Activated naive CD8-positive, alpha-beta T cell (primary cell): ENCODE measurements at regions not wholly inside any gene's neighbourhood (a gene's known extent, or its start where the extent isn't known, plus 50 kb on each side); places are given as distances from the start of the nearest gene placed in this dataset.

Source experiments
- H3K27ac Mint-ChIP-seq: one replicate; pipeline ENCODE4 v1.8.0; 2021; ENCODE audit warnings: mixed read lengths
- H3K27me3 Mint-ChIP-seq: one replicate; pipeline ENCODE4 v1.8.0; 2021; ENCODE audit warnings: mixed read lengths
- H3K36me3 Mint-ChIP-seq: one replicate; pipeline ENCODE4 v1.8.0; 2021; ENCODE audit warnings: mixed read lengths
- H3K4me1 Mint-ChIP-seq: one replicate; pipeline ENCODE4 v1.8.0; 2021; ENCODE audit warnings: low read depth, mixed read lengths
- H3K4me3 Mint-ChIP-seq: one replicate; pipeline ENCODE4 v1.8.0; 2021; ENCODE audit warnings: mild to moderate bottlenecking, mixed read lengths
- H3K9me3 Mint-ChIP-seq: one replicate; pipeline ENCODE4 v1.8.0; 2021; ENCODE audit warnings: low read depth, mixed read lengths

DNA sequence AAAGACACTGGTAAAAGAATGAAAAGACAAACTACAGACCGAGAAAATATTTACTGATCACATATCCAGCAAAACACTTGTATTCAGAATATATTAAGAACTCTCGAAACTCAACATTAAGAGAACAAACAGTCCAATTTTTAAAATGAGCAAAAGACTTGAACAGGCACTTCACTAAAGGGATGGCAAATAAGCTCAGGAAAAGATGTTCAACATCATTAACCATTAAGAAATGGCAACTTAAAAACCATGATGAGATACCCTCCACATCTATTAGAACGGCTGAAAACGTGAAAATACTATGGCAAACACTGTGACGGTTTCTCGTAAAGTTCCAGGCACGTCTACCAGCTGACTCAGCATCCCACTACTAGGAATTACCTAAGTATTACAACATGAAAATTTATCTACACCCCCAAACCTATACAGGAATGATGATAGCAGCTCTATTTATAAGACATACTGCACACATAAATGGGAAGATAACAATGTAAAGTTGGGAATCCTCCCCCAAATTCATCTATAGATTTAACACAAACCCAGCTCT lies 86.1 kb upstream of the PROK2 start:
- peaks cover 2% of the 10 kb centered on the region for H3K27me3 Mint-ChIP-seq
- no peaks in the 10 kb centered on the region for H3K36me3 Mint-ChIP-seq
- peaks cover 20% of the 10 kb centered on the region for H3K4me1 Mint-ChIP-seq
- H3K27ac Mint-ChIP-seq, result no peak overlapping the region
- no peaks in the 10 kb centered on the region for H3K9me3 Mint-ChIP-seq
- no peak overlapping the region for H3K4me3 Mint-ChIP-seq

DNA sequence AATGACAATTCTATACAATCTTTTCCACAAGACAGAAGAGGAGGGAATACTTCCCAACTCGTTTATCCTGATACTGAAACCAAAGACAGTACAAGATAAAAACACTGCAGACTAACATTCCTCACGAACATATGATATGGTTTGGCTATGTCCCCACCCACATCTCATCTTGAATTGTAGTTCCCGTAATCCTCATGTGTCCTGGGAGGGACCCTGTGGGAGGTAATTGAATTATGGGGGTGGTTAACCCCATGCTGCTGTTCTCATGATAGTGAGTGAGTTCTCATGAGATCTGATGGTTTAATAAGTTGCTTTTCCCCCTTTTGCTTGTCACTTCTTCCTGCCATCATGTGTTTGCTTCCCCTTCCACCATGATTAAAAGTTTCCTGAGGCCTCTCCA lies 83.9 kb upstream of the PROK2 start:
- Mint-ChIP-seq H3K4me1 (peaks cover 9% of the 10 kb centered on the region), H3K4me3 (no peak overlapping the region), H3K36me3 (no peaks in the 10 kb centered on the region), H3K9me3 (no peaks in the 10 kb centered on the region), H3K27ac (no peak overlapping the region), H3K27me3 (peaks cover 5% of the 10 kb centered on the region)

- Mint-ChIP-seq H3K4me1 (no peaks in the 10 kb centered on the region), H3K27me3 (peaks cover 18% of the 10 kb centered on the region), H3K9me3 (no peaks in the 10 kb centered on the region), H3K36me3 (peaks cover 2% of the 10 kb centered on the region), H3K27ac (no peak overlapping the region), H3K4me3 (no peak overlapping the region)
These were observed 80.8 kb upstream of the PROK2 start for GRCh38 chr3:71865727-71866126.

DNA sequence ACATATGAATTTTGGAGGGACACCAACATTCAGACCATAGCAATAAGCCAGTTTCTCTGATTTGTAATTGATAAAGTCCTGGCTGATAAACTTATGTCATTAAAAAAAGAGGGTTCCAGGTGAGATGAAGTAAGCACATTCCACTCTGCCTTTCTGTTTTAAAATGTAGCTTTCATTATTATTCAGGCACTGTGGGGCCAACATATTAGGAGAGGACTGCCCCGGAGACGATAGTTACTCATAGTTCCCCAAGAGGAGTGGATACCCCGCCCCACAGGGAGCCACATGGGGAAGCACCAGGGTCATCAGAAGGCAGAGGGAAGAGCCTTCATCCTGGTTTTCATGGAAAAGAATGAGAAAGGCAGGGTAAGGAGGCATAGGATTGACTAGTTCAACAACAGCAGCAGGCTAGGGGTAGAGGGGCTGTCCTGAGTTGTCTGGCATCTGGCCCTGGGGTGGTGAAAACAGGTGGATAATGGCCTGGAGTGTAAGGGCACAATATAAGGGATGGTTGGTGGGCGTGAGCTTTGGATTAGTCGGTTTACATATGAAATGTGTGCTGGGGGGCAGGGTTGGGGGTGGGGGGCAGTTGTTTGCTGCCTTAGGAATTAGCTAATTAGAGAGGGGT lies 78.7 kb upstream of the PROK2 start:
- Mint-ChIP-seq H3K27ac (no peak overlapping the region), H3K27me3 (peaks cover 21% of the 10 kb centered on the region), H3K36me3 (peaks cover 2% of the 10 kb centered on the region), H3K9me3 (no peaks in the 10 kb centered on the region), H3K4me1 (peaks cover 6% of the 10 kb centered on the region), H3K4me3 (no peak overlapping the region)

DNA sequence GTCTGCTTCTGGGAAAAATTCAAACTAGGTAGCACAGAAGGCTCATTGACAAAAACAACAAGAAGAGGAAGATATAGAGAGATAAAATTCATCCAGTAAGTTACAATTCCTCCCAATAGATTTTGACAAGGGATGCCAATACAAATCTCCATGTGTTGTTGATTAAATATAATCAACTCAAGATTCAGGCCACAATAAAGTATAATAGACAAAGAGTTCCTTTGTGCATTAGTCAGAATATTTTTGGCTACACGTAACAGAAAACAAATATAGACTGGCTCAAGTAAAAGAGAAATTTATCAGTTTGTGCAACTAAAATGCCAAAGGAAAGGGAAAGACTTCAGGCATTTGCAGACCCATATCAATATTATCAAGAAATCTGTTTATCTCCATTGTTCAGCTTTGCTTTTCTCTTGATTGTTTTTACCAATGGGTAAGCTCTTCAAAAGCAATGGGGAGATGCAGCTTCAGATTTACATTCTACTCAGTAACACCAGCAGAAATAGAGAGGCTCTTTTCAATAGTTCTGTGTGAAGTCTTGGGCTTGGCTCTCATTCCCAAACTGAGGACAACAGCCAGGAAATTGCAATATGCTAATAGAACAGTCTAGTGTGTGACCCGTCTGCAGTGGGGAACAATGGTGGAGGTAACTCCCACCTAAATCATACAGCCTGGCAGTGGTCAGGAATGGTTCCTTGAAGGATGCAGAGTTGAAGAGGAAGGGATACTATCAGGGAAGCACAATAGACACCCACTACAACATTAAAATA lies 77.6 kb upstream of the PROK2 start:
- Mint-ChIP-seq H3K4me3 (no peak overlapping the region), H3K27ac (no peak overlapping the region), H3K9me3 (no peaks in the 10 kb centered on the region), H3K4me1 (peaks cover 6% of the 10 kb centered on the region), H3K36me3 (peaks cover 2% of the 10 kb centered on the region), H3K27me3 (peaks cover 21% of the 10 kb centered on the region)

GRCh38 chr3:71859123-71859519 lies 74.2 kb upstream of the PROK2 start:
- no peaks in the 10 kb centered on the region for H3K9me3 Mint-ChIP-seq
- no peak overlapping the region for H3K27ac Mint-ChIP-seq
- H3K36me3 Mint-ChIP-seq, result peaks cover 2% of the 10 kb centered on the region
- H3K4me1 Mint-ChIP-seq, result peaks cover 6% of the 10 kb centered on the region
- peaks cover 16% of the 10 kb centered on the region for H3K27me3 Mint-ChIP-seq
- H3K4me3 Mint-ChIP-seq, result no peak overlapping the region

GRCh38 chr3:71858503-71859122 lies 73.7 kb upstream of the PROK2 start:
- Mint-ChIP-seq H3K4me3 (no peak overlapping the region), H3K4me1 (peaks cover 6% of the 10 kb centered on the region), H3K9me3 (no peaks in the 10 kb centered on the region), H3K36me3 (peaks cover 2% of the 10 kb centered on the region), H3K27ac (no peak overlapping the region), H3K27me3 (peaks cover 13% of the 10 kb centered on the region)

GRCh38 chr3:71857956-71858355 lies 73.0 kb upstream of the PROK2 start:
- Mint-ChIP-seq H3K27me3 (peaks cover 12% of the 10 kb centered on the region), H3K27ac (no peak overlapping the region), H3K4me1 (peaks cover 6% of the 10 kb centered on the region), H3K36me3 (peaks cover 2% of the 10 kb centered on the region), H3K4me3 (no peak overlapping the region), H3K9me3 (no peaks in the 10 kb centered on the region)

GRCh38 chr3:71854706-71855105 lies 69.8 kb upstream of the PROK2 start:
- Mint-ChIP-seq H3K36me3 (no peaks in the 10 kb centered on the region), H3K4me1 (peaks cover 6% of the 10 kb centered on the region), H3K27ac (no peak overlapping the region), H3K9me3 (no peaks in the 10 kb centered on the region), H3K27me3 (no peaks in the 10 kb centered on the region), H3K4me3 (no peak overlapping the region)

DNA sequence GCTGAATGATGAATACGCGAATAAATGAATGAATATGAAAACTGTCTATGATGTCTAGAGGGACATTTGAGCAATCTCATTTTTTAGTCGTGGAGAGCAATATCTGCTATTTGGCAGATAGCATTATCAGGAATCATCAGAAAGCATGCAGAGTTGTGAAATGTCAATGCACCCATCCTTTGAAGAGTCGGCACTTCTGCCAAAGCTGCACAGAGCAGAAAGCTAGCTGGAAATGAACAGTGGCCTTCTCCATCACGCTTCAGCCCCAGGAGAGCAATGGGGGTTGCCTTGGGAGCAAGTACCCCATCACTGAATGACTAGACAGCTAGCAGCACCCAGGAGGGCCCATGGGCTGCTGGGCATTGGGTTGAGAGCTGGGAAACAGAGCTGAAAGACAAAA lies 69.1 kb upstream of the PROK2 start:
- no peaks in the 10 kb centered on the region for H3K36me3 Mint-ChIP-seq
- H3K9me3 Mint-ChIP-seq, result no peaks in the 10 kb centered on the region
- H3K27me3 Mint-ChIP-seq, result no peaks in the 10 kb centered on the region
- no peak overlapping the region for H3K4me3 Mint-ChIP-seq
- no peak overlapping the region for H3K27ac Mint-ChIP-seq
- peaks cover 3% of the 10 kb centered on the region for H3K4me1 Mint-ChIP-seq

GRCh38 chr3:71851878-71852277 lies 66.9 kb upstream of the PROK2 start:
- Mint-ChIP-seq H3K27me3 (no peaks in the 10 kb centered on the region), H3K9me3 (no peaks in the 10 kb centered on the region), H3K4me3 (no peak overlapping the region)

GRCh38 chr3:71850654-71851053 lies 65.7 kb upstream of the PROK2 start:
- no peaks in the 10 kb centered on the region for H3K36me3 Mint-ChIP-seq
- no peak overlapping the region for H3K4me3 Mint-ChIP-seq
- no peaks in the 10 kb centered on the region for H3K4me1 Mint-ChIP-seq
- no peak overlapping the region for H3K27ac Mint-ChIP-seq
- no peaks in the 10 kb centered on the region for H3K27me3 Mint-ChIP-seq
- no peaks in the 10 kb centered on the region for H3K9me3 Mint-ChIP-seq

More at GRCh38 chr3:71851878-71852277, 66.9 kb upstream of the PROK2 start:
- H3K27ac Mint-ChIP-seq, result no peak overlapping the region
- no peaks in the 10 kb centered on the region for H3K36me3 Mint-ChIP-seq
- no peaks in the 10 kb centered on the region for H3K4me1 Mint-ChIP-seq

DNA sequence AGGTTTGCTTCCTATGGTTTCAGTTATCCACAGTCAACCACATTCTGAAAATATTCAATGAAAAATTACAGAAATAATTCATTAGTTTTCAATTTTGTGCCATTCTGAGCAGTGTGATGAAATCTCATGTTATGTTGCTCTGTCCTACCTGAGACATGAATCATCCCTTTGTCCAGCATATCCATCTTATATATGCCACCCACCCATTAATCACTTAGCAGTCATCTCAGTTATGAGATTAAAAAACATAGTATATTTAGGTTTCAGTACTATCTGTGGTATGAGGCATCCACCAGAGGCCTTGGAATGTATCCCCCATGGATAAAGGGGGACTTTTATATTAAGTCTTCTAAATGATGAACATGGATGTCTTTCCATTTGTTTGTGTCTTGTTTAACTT lies 64.7 kb upstream of the PROK2 start:
- Mint-ChIP-seq H3K27ac (no peak overlapping the region), H3K36me3 (no peaks in the 10 kb centered on the region), H3K27me3 (no peaks in the 10 kb centered on the region), H3K4me1 (no peaks in the 10 kb centered on the region), H3K9me3 (no peaks in the 10 kb centered on the region), H3K4me3 (no peak overlapping the region)

- Mint-ChIP-seq H3K4me1 (no peaks in the 10 kb centered on the region), H3K9me3 (no peaks in the 10 kb centered on the region), H3K27me3 (no peaks in the 10 kb centered on the region), H3K36me3 (no peaks in the 10 kb centered on the region), H3K27ac (no peak overlapping the region), H3K4me3 (no peak overlapping the region)
These were observed 62.8 kb upstream of the PROK2 start for GRCh38 chr3:71847794-71848193.

- Mint-ChIP-seq H3K4me3 (no peak overlapping the region), H3K4me1 (no peaks in the 10 kb centered on the region), H3K9me3 (no peaks in the 10 kb centered on the region), H3K27me3 (no peaks in the 10 kb centered on the region), H3K36me3 (no peaks in the 10 kb centered on the region), H3K27ac (no peak overlapping the region)
These were observed 61.2 kb upstream of the PROK2 start for GRCh38 chr3:71846185-71846584.
